CD8-positive, alpha-beta memory T cell (primary cell): ENCODE measurements at regions not wholly inside any gene's neighbourhood (a gene's known extent, or its start where the extent isn't known, plus 50 kb on each side); places are given as distances from the start of the nearest gene placed in this dataset.

Experiments
- CTCF ChIA-PET: fragments of 350-600 bp; sonication (Branson Sonifier 250); formaldehyde crosslinking; loops from one replicate; lab custom pipeline; 2021; ENCODE audit warnings: antibody characterized with exemption; lab: Charles Lee
- POLR2A ChIA-PET: fragments of 350-600 bp; sonication (Branson Sonifier 250); formaldehyde crosslinking; loops from one replicate; lab custom pipeline; 2021; ENCODE audit warnings: antibody characterized with exemption; lab: Charles Lee
- DNase-seq, 5 donors: peaks; one replicate each; pipeline versions ENCODE4 v3.0.0 to v3.0.0-alpha.2; 2020 to 2022; ENCODE audit warnings: mixed read lengths in 1 of 5
- H3K27ac ChIP-seq: one replicate; pipeline ENCODE4 v1.7.0; 2013; ENCODE audit warnings: low read depth, mild to moderate bottlenecking, low read length, moderate library complexity
- H3K27me3 ChIP-seq: 2 replicates; pipeline ENCODE4 v1.7.0; 2013; ENCODE audit warnings: low read length, mild to moderate bottlenecking; ENCODE audit not compliant: insufficient read depth, poor library complexity, severe bottlenecking
- H3K36me3 ChIP-seq: 2 replicates; pipeline ENCODE4 v1.7.0; 2013; ENCODE audit warnings: mild to moderate bottlenecking, low read length, moderate library complexity; ENCODE audit not compliant: insufficient read depth
- H3K4me1 ChIP-seq: 2 replicates; pipeline ENCODE4 v1.7.0; 2013; ENCODE audit warnings: mild to moderate bottlenecking, low read length, moderate library complexity; ENCODE audit not compliant: insufficient read depth
- H3K4me3 ChIP-seq: 2 replicates; pipeline ENCODE4 v1.7.0; 2013; ENCODE audit warnings: mild to moderate bottlenecking, low read length
- H3K9me3 ChIP-seq: 2 replicates; pipeline ENCODE4 v1.7.0; 2013; ENCODE audit warnings: mild to moderate bottlenecking, low read length
- H3K27ac Mint-ChIP-seq, 8 donors: one replicate each; pipeline ENCODE4 v1.8.0; 2020 to 2021; ENCODE audit warnings: mixed read lengths in 8 of 8, mild to moderate bottlenecking in 6 of 8, inconsistent platforms in 3 of 8, moderate library complexity in 3 of 8
- H3K27me3 Mint-ChIP-seq, 2 donors: one replicate each; pipeline ENCODE4 v1.8.0; 2020 to 2021; ENCODE audit warnings: mixed read lengths in 2 of 2, mild to moderate bottlenecking in 1 of 2, moderate library complexity in 1 of 2
- H3K36me3 Mint-ChIP-seq, 3 donors: one replicate each; pipeline ENCODE4 v1.8.0; 2020 to 2021; ENCODE audit warnings: mixed read lengths in 3 of 3, inconsistent platforms in 1 of 3, mild to moderate bottlenecking in 1 of 3
- H3K4me1 Mint-ChIP-seq, 3 donors: one replicate each; pipeline ENCODE4 v1.8.0; 2020 to 2021; ENCODE audit warnings: mixed read lengths in 3 of 3, inconsistent platforms in 1 of 3, mild to moderate bottlenecking in 1 of 3
- H3K4me3 Mint-ChIP-seq, 7 donors: one replicate each; pipeline ENCODE4 v1.8.0; 2020 to 2021; ENCODE audit warnings: mixed read lengths in 7 of 7, mild to moderate bottlenecking in 6 of 7, moderate library complexity in 4 of 7, inconsistent platforms in 2 of 7
- H3K9me3 Mint-ChIP-seq, 5 donors: one replicate each; pipeline ENCODE4 v1.8.0; 2020 to 2022; ENCODE audit warnings: mixed read lengths in 5 of 5, mild to moderate bottlenecking in 3 of 5, moderate library complexity in 2 of 5, inconsistent platforms in 1 of 5

GRCh38 chr5:10921160-10921559, 160.1 kb upstream of the DAP start:
- Mint-ChIP-seq H3K4me1 (no peaks in the 10 kb centered on the region), H3K27ac (no peak overlapping the region), H3K4me3 (no peak overlapping the region), H3K27me3 (peaks cover 16 to 28% of the 10 kb centered on the region in 2 donors), H3K36me3 (no peaks in the 10 kb centered on the region), H3K9me3 (peaks cover 0 to 5% (median 2%) of the 10 kb centered on the region in 5 donors)
- H3K27me3 ChIP-seq: no peaks in the 10 kb centered on the region
- no peak overlapping the region for H3K27ac ChIP-seq
- ChIA-PET CTCF (no interaction called here), POLR2A (no interaction called here)
- DNase-seq: no peak
- no peaks in the 10 kb centered on the region for H3K4me1 ChIP-seq
- H3K9me3 ChIP-seq: no peaks in the 10 kb centered on the region
- no peaks in the 10 kb centered on the region for H3K36me3 ChIP-seq
- no peak overlapping the region for H3K4me3 ChIP-seq

DNA sequence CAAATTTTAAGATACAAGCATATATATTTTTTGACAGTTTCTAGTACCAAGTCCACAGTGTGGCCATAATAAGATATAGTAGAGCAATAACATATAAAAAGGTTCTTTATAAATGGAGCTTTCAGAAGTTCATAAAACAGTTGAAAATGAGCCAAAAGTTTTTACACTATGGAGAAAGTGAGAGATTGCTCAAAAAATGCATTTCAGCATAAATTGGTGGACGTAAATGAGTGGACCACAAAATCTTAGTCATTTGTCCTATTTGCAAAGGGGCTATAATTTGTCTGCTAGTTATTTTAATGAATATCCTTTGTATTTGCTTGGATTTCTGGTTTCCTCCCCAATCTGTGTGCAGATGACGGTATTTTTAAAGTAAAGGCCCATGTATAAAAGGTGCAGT, 159.4 kb upstream of the DAP start:
- ChIA-PET CTCF (no interaction called here), POLR2A (no interaction called here)
- H3K27me3 ChIP-seq: no peaks in the 10 kb centered on the region
- no peak overlapping the region for H3K4me3 ChIP-seq
- H3K27ac ChIP-seq: no peak overlapping the region
- H3K36me3 Mint-ChIP-seq: no peaks in the 10 kb centered on the region
- H3K9me3 ChIP-seq: no peaks in the 10 kb centered on the region
- no peaks in the 10 kb centered on the region for H3K4me1 ChIP-seq
- no peaks in the 10 kb centered on the region for H3K4me1 Mint-ChIP-seq
- H3K27ac Mint-ChIP-seq: no peak overlapping the region
- peaks cover 0 to 3% (median 0%) of the 10 kb centered on the region in 5 donors for H3K9me3 Mint-ChIP-seq
- H3K36me3 ChIP-seq: no peaks in the 10 kb centered on the region
- H3K4me3 Mint-ChIP-seq: no peak overlapping the region
- no peak for DNase-seq
- peaks cover 16 to 28% of the 10 kb centered on the region in 2 donors for H3K27me3 Mint-ChIP-seq

DNA sequence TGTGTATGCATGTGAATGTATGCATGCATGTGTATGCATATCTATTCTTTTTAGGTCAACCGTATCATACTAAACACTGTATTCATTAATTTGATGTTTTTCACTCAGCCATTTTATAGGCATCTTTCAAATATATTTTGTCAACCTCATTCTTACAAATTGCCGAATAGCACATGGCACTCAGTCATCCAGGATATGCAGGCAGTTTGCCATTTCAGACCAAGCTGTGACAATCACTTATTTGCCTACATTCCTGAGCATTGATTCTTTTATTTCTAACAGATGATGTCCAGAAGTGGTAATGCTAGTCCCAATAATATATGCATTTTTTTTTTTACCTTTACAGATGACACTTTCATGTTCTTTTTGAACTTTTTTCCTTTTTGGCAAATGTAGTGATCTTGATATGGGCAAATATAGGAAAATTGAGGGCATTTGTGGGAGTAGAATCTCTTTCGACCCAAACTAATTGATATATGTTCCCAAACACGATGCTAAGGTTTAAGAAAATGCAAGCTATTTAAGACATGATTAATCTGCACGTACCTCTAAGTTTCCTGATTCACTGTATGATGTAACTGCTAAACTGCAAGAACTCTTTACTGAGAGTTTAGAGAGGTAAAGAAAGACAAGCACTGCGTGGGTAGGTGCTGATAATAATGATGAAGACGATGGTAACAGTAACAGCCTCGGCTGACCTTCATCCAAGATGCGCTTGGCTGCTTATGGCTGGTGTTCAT, 153.9 kb upstream of the DAP start:
- Histone ChIP-seq H3K4me3 (no peak overlapping the region), H3K27ac (no peak overlapping the region), H3K27me3 (no peaks in the 10 kb centered on the region), H3K9me3 (no peaks in the 10 kb centered on the region), H3K4me1 (no peaks in the 10 kb centered on the region), H3K36me3 (no peaks in the 10 kb centered on the region)
- Mint-ChIP-seq H3K27ac (no peak overlapping the region), H3K4me1 (peaks cover 0 to 3% (median 0%) of the 10 kb centered on the region in 3 donors), H3K9me3 (peaks cover 0 to 7% (median 0%) of the 10 kb centered on the region in 5 donors), H3K4me3 (no peak overlapping the region), H3K27me3 (peaks cover 5 to 18% of the 10 kb centered on the region in 2 donors), H3K36me3 (peaks cover 0 to 4% (median 0%) of the 10 kb centered on the region in 3 donors)
- CTCF ChIA-PET: no interaction called here
- POLR2A ChIA-PET: no interaction called here
- no peak for DNase-seq

- H3K27me3 Mint-ChIP-seq: peaks cover 7 to 14% of the 10 kb centered on the region in 2 donors
- DNase-seq: no peak
- Histone ChIP-seq H3K27ac (no peak overlapping the region), H3K4me3 (no peak overlapping the region), H3K9me3 (no peaks in the 10 kb centered on the region), H3K4me1 (no peaks in the 10 kb centered on the region), H3K27me3 (no peaks in the 10 kb centered on the region), H3K36me3 (no peaks in the 10 kb centered on the region)
- peaks cover 0 to 3% (median 0%) of the 10 kb centered on the region in 3 donors for H3K4me1 Mint-ChIP-seq
- no peak overlapping the region for H3K27ac Mint-ChIP-seq
- ChIA-PET POLR2A (no interaction called here), CTCF (no interaction called here)
- peaks cover 0 to 4% (median 0%) of the 10 kb centered on the region in 3 donors for H3K36me3 Mint-ChIP-seq
- H3K4me3 Mint-ChIP-seq: no peak overlapping the region
- peaks cover 0 to 7% (median 0%) of the 10 kb centered on the region in 5 donors for H3K9me3 Mint-ChIP-seq
Observed at GRCh38 chr5:10913841-10914240, 152.8 kb upstream of the DAP start.

- ChIA-PET CTCF (no interaction called here), POLR2A (no interaction called here)
- no peak overlapping the region for H3K4me3 Mint-ChIP-seq
- DNase-seq: no peak
- H3K27ac Mint-ChIP-seq: no peak overlapping the region
- H3K4me1 Mint-ChIP-seq: peaks cover 0 to 3% (median 0%) of the 10 kb centered on the region in 3 donors
- H3K27me3 Mint-ChIP-seq: peaks cover 10 to 16% of the 10 kb centered on the region in 2 donors
- H3K4me3 ChIP-seq: no peak overlapping the region
- no peak overlapping the region for H3K27ac ChIP-seq
- peaks cover 0 to 4% (median 0%) of the 10 kb centered on the region in 3 donors for H3K36me3 Mint-ChIP-seq
- H3K9me3 ChIP-seq: no peaks in the 10 kb centered on the region
- no peaks in the 10 kb centered on the region for H3K27me3 ChIP-seq
- peaks cover 0 to 7% (median 0%) of the 10 kb centered on the region in 5 donors for H3K9me3 Mint-ChIP-seq
- no peaks in the 10 kb centered on the region for H3K4me1 ChIP-seq
- no peaks in the 10 kb centered on the region for H3K36me3 ChIP-seq
Observed at GRCh38 chr5:10913181-10913810, 152.3 kb upstream of the DAP start.

- Mint-ChIP-seq H3K27ac (no peak overlapping the region), H3K4me1 (peaks cover 0 to 3% (median 0%) of the 10 kb centered on the region in 3 donors), H3K36me3 (peaks cover 0 to 4% (median 0%) of the 10 kb centered on the region in 3 donors), H3K9me3 (peaks cover 0 to 7% (median 0%) of the 10 kb centered on the region in 5 donors), H3K27me3 (peaks cover 8 to 16% of the 10 kb centered on the region in 2 donors), H3K4me3 (no peak overlapping the region)
- Histone ChIP-seq H3K27me3 (no peaks in the 10 kb centered on the region), H3K36me3 (no peaks in the 10 kb centered on the region), H3K4me1 (no peaks in the 10 kb centered on the region), H3K27ac (no peak overlapping the region), H3K9me3 (no peaks in the 10 kb centered on the region), H3K4me3 (no peak overlapping the region)
- ChIA-PET POLR2A (no interaction called here), CTCF (no interaction called here)
- DNase-seq: no peak
Observed at GRCh38 chr5:10912435-10912834, 151.4 kb upstream of the DAP start.

- ChIA-PET CTCF (no interaction called here), POLR2A (no interaction called here)
- H3K27ac Mint-ChIP-seq: no peak overlapping the region
- H3K4me1 Mint-ChIP-seq: peaks cover 0 to 3% (median 0%) of the 10 kb centered on the region in 3 donors
- H3K9me3 Mint-ChIP-seq: peaks cover 0 to 10% (median 2%) of the 10 kb centered on the region in 5 donors
- peaks cover 12 to 13% of the 10 kb centered on the region in 2 donors for H3K27me3 Mint-ChIP-seq
- H3K27me3 ChIP-seq: no peaks in the 10 kb centered on the region
- H3K27ac ChIP-seq: no peak overlapping the region
- peaks cover 0 to 4% (median 0%) of the 10 kb centered on the region in 3 donors for H3K36me3 Mint-ChIP-seq
- no peaks in the 10 kb centered on the region for H3K4me1 ChIP-seq
- DNase-seq: no peak
- no peaks in the 10 kb centered on the region for H3K9me3 ChIP-seq
- H3K4me3 Mint-ChIP-seq: no peak overlapping the region
- no peaks in the 10 kb centered on the region for H3K36me3 ChIP-seq
- no peak overlapping the region for H3K4me3 ChIP-seq
Observed at GRCh38 chr5:10910261-10910660, 149.2 kb upstream of the DAP start.

- H3K36me3 Mint-ChIP-seq: no peaks in the 10 kb centered on the region
- H3K4me3 ChIP-seq: no peak overlapping the region
- H3K4me1 ChIP-seq: no peaks in the 10 kb centered on the region
- no peaks in the 10 kb centered on the region for H3K27me3 ChIP-seq
- H3K4me1 Mint-ChIP-seq: no peaks in the 10 kb centered on the region
- peaks cover 17 to 25% of the 10 kb centered on the region in 2 donors for H3K27me3 Mint-ChIP-seq
- no peak overlapping the region for H3K4me3 Mint-ChIP-seq
- no peak for DNase-seq
- POLR2A ChIA-PET: no interaction called here
- no peaks in the 10 kb centered on the region for H3K9me3 ChIP-seq
- no peaks in the 10 kb centered on the region for H3K36me3 ChIP-seq
- CTCF ChIA-PET: no interaction called here
- no peak overlapping the region for H3K27ac ChIP-seq
- peaks cover 0 to 3% (median 2%) of the 10 kb centered on the region in 5 donors for H3K9me3 Mint-ChIP-seq
- peak overlapping the region in 1 of 8 donors; percentile 54 for H3K27ac Mint-ChIP-seq
Observed at GRCh38 chr5:10904862-10905432, 143.9 kb upstream of the DAP start.
